Activated CD8-positive, alpha-beta memory T cell treated with anti-CD3 and anti-CD28 coated beads for 48 hours (primary cell): ENCODE measurements at regions not wholly inside any gene's neighbourhood (a gene's known extent, or its start where the extent isn't known, plus 50 kb on each side); places are given as distances from the start of the nearest gene placed in this dataset.
"Not testable (repeated sequence)": the region's sequence is repeated elsewhere in the genome, so short reads cannot be mapped to it uniquely, and the experiment has no call there.

Experiments used
- DNase-seq, 3 experiments: peaks; one replicate each; pipeline ENCODE4 v3.0.0-alpha.2; 2020; ENCODE audit warnings: low read depth in 2 of 3, low spot score in 2 of 3

DNA sequence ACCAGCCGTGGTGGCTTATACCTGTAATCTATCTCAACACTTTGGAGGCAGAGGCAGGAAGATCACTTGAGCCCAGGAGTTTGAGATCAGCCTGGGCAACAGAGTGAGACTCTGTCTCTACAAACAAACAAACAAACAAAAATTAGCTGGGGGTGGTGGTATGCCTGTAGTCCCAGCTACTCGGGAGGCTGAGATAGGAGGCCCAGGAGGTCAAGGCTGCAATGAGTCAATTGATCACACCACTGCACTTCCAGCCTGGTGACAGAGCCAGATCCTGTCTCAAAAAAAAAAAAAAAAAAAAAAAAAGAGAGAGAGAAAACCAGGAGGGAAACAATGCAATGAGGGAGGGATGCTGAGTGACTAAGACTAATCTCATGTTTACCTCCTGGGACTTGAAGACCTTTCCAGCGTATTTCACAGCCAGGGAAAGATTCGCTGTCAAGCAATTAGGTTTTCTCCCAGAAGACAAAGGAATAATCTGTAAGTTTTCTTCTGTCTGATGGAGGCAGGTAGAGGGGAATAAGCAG, 51.1 kb upstream of the MIER3 start:
- DNase-seq, result no peak

DNA sequence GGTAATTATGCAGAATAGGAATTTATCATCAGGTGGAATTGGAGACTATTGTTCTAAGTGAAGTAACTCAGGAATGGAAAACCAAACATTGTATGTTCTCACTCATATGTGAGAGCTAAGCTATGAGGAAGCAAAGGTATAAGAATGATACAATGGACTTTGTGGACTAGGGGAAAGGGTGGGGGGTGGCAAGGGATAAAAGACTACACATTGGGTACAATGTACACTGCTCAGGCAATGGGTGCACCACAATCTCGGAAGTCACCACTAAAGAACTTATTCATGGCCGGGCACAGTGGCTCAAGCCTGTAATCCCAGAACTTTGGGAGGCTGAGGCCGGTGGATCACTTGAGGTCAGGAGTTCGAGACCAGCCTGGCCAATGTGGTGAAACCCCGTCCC, 51.6 kb upstream of the MIER3 start:
- DNase-seq, result not testable (repeated sequence)

DNA sequence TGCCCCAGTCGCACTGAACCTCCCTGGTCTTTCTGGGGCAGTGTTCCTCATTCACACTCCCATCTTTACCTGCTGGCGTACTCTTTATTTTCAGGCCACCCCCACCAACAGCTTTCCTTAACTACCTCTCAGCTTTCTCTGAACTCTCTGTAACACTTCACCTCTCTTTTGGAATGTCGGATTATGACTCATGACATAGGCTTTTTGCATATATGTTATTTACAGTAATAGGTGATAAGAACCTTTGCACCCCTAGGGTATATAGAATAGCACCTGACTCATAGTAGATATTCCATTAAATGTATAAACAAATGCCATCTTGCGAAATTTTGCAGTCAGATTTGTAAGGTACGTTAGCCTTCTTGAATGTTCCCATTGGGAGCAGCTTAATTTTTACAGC, 52.9 kb upstream of the MIER3 start:
- DNase-seq, result no peak

DNA sequence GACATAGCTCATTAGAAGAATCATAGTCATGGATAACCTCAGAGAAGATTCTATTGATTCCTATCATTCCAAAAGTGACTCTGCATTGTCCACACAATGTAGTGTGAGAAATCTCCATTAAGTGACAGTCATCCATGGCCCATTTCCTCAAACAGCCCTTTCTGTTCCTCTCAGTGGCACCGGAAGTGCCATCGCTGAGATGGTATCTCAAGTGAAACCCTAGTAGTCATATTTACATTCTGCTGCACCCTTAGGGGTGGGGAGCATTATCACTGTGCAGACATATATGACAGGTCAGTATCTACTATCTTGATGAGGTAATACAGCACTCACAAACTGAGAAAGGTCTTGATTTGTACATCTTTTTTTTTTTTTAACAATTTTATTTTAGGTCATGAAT, 55.4 kb upstream of the MIER3 start:
- DNase-seq, result no peak

DNA sequence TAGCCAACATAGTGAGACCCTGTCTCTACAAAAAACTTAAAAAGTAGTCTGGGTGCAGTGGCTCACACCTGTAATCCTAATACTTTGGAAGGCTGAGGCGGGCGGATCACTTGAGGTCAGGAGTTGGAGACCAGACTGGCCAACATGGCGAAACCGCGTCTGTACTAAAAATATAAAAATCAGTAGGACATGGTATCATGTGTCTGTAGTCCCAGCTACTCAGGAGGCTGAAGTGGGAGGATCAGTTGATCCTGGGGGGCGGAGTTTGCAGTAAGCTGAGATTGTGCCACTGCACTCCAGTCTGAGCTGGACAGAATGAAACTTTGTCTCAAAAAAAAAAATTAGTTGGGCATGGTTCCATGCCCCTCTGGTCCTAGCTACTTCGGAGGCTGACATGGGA, 57.9 kb upstream of the MIER3 start:
- no peak for DNase-seq

DNA sequence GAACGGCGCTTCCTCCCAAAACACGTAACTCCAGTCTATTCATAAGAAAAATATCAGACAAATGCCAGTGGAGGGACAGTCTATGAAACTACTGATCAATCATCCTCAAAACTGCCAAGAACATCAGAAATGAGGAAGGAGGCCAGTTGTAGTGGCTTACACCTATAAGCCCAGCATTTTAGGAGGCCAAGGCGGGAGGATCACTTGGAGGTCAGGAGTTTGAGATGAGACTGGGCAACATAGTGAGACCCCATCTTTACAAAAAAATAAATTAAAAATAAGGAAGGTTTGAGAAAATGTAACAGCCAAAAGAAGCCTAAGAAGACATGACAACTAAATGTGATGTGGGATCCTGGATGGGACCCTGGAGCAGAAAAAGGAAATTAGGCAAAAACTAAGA, 58.9 kb upstream of the MIER3 start:
- DNase-seq, result no peak

DNA sequence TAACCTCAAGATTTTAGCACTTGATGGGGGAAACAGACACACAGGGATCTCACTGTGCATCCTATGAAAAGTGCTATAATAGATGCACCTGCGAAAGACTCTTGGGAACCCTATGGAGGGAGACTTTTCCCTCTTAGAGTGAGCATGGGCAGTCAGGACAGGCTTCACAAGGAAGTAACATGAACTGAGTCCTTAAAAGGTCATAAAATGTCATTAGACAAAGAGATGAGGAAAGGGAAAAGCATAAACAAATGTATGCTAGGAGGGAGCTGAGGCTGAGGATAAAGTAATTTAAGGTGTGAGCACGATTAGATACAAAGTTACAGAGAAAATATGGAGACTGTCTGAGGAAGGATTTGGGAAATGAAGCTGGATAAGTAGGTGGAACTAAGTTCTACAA, 60.6 kb upstream of the MIER3 start:
- DNase-seq, result no peak

DNA sequence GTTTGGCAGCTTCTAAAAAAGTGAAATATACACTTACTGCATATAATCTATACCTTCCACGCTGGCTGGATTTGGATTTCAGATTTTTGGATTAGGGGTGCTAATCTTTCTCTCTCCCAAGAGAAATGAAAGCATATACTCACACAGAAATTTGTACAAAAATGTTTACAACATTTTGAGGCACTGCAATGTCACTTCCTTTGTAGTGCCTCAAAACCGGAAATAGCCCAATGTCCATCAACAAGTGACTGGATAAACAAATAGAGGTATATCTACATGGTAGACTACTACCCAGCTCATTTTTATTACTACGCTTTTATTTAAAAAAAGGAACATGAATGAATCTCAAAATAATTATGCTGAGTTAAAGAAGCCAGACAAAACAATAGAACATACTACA, 74.0 kb upstream of the MIER3 start:
- no peak for DNase-seq

DNA sequence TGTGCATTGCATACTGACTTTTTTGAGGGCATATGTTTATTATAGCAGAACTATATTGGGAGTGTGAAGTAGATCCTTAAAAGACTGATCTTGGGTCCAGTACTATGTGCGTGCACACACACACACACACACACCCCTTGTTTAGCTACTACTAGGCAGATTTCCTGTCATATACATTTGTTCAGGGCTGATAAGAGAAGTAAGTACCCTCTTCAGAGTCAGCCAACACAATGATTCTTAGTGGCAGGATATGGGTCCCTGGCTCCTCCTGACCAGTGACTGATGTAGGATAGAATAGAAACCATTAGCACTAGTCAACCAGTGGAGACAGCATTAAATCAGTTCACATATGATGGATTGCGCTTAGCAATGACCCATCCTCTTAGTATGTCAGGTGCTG, 76.2 kb upstream of the MIER3 start:
- no peak for DNase-seq

DNA sequence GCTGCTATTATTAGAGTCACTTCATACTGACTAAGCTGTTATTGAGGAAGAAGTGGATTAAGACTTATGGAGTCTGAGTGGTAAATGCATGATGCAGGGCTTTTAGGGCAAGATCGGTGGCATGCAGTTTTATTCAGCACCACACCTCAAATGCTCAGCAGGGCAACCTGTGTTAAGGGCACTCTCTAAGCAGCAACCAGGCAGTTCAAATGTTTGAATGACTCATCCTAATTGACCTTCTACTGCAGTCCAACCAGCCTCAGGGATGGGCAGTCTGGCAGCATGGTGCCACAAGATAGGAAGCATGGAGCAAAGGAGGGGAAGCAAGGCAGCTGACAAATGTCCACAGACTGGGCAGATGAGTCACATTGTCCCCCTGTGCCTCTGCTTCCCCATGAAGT, 80.2 kb upstream of the MIER3 start:
- no peak for DNase-seq

DNA sequence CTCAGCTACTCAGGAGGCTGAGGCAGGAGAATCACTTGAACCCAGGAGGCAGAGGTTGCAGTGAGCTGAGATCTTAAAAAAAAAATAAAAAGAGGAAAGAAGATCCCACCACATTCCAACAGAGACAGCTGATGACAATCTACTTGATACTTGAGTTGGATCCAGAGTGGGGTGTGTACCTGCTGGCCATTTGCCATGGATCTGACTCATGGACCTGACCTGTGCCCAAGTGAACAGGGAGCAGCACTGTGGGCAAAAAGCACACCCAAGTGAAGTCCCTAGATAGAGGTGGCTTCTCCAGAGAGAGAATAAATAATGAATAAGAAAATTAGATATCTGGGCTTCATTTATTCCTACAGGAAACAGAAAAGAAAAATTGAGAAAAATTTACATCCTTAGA, 81.2 kb upstream of the MIER3 start:
- DNase-seq, result no peak

DNA sequence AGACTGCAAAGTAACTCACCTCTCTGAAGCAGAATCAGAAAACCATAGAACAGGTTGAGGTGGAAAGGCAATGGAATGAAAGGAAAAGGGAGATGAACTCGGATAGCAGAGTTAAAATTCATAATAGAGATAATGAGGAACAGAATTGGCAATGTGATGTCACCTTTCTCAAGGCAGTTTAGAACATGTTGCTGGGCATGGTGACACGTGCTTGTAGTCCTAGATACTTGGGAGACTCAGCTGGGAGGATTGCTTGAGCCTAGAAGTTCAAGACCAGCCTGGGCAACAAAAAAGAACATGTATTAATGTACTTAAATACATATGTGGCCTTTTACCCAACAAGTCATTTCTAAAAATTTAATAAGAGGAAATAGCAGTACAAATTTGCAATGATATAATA, 81.6 kb upstream of the MIER3 start:
- DNase-seq, result no peak

DNA sequence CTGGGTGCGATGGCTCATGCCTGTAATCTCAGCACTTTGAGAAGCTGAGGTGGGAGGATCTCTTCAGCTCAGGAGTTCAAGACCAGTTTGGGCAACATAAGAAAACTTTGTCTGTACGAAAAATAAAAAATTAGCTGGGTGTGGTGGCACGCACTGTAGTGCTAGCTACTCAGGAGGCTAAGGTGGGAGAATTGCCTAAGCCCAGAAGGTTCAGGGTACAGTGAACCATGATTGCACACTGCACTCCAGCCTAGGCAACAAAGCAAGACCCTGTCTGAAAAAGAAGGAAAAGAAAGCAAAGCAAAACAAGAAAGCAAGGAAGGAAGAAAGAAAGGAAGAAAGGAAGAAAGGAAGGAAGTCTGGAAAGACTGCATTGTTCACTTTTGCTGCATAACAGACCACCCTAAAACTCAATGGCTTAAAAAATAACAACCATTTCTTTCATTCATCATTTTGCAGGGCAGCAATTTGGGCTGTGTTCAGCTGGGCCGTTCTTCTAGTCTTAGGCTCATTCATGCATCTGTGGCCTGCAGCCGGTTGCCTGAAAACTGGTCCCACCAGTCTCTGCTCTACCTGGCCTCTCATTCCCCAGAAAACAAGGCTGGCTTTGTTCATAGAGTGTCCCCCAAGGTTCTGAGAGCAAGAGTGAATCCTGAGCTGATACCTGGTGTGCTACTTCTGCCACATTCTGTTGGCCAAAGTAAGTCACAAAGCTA, 82.4 kb upstream of the MIER3 start:
- DNase-seq, result no peak

DNA sequence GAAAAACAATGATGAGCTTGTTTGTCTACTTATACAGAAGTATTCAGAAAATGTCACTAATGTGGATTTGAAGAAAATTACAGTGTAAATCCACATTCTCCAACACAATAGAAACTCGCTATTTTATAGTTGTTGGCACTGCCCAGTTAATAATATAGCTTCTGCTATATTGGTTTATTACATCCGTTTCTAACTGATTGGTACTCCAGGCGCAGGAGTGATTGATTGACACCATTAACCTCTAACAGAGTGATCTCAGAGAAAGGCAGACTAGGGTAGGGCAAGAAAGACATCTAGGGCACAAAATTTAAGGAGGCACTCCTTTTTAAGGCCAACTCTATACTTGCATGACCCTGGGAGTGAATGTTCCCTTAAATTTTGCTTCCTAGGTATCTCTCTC, 84.0 kb upstream of the MIER3 start:
- DNase-seq, result no peak

DNA sequence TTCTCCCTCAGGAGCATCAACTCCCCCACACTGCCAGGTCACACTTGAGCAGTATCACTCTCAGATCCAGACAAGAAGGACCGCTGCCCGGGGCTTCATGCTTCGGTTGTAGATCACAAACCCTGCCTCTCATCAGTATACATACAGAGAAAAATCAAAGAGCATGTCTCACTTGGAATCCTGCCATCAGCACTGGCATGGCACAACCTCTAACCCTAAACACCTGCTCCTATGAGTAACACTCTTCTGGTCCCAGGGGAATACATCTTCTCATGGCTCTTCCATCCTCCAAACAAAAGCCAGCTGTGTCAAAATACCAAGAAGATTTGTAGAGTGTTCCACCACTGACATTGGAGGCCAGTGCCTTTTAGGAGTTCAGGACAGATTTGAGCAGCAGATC, 84.8 kb upstream of the MIER3 start:
- no peak for DNase-seq

DNA sequence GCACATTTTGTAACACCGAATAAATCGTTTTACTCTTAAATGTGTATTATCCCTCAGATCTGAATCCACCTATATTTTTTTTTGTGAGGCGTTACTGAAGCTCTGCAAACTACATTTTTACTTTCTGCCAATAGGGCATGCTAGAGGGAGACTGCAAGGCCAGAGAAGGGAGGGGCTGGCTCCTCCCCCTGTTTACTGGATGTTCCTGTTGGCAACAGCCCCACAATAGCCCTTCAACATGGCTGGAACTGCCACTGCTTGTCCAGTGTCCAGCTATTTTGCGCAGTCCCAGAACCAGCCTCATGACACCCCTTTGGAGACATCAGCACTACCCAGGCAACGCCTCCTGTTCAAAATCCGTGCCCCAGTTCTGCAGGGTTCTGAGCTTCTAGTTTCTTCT, 85.4 kb upstream of the MIER3 start:
- DNase-seq, result no peak

DNA sequence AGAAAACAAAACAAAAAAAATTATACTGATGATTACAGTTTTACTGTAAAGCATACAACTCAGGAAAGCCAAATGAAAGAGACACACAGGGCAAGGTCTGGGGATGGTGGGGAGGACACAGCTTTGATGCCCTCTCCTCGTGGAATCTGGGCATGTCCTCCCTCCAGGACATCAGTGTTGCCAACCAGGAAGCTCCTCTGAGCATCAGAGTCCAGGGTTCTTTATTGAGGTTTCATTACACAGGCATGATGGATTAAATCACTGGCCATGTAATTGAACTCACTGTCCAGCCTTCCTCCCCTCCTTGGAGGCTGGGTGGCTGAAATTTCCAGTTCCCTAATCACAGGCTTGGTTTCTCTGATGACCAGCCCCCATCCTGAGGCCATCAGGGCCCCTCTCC, 89.6 kb upstream of the MIER3 start:
- no peak for DNase-seq

DNA sequence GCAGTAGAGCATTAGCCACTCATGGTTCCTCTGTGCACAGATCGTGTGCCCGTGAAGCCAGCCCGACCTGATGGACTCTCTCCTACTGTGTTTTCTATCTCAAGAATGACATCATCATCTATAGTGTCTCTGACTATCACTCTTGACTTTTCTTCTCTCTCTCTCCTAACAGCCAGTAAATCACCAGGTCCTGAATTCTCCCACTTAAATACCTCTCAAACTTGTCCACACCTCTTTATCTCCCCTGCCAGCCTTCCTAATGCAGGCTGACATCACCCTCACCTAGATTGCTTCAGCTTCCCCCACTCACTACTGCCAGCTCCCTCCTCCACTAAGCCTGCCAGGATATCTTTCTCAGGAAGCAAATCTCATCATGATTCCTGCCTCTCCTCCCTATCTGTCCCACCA, 90.6 kb upstream of the MIER3 start:
- no peak for DNase-seq

DNA sequence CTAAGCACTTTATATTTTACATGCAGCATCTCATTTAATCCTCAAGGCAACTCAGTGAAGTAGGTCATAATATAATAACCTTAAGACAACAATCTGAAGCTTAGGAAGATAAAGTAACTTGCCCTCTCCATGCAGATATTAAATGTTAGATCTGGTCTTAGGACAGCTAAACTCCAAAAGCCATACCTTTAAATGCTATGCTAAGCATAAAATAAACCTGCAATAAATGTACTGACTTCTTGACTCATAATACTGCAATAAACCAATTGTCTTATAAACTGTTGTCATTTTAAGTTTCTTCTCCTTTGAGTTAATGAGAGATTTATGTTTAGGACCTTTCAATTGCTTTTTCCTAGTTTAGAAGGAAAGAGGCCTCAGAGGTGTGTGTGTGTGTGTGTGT, 102.2 kb upstream of the MIER3 start:
- no peak for DNase-seq

DNA sequence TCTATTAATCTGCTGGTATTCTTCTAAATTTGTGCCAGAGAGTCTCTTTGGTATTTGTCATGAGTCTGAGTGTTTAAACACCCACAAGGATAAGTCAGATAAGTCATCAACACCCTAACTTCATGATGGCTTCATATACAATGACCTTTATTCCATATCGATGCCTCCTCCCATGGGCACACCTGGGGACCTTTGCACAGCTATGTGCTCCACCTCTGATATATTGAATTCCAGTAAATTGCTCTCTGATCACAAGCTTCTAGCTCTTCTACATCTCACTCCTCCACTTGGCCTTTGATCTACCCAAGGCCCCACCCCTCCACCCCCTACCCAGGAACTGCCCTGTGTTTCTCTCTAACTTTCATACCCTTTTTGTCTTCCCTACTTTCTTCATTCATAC, 102.7 kb upstream of the MIER3 start:
- DNase-seq, result no peak

DNA sequence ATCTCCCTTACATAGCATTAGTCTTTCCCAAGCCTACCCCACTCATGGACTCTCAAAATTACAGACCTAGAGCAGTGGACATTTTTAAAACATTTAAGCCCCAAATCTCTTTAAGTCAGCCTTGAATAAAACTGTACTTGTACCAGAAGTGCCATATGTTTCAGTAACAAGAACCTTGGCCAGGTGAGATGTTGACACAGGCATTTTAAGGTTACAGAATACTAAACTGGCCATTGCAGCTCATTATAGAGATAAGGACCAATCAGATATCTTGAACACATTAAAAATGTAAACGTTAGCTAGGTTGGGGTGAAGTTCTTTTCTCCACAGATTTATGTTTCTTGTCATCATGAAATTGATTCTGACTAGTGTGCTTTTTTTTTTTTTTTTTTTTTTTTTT, 103.8 kb upstream of the MIER3 start:
- no peak for DNase-seq

DNA sequence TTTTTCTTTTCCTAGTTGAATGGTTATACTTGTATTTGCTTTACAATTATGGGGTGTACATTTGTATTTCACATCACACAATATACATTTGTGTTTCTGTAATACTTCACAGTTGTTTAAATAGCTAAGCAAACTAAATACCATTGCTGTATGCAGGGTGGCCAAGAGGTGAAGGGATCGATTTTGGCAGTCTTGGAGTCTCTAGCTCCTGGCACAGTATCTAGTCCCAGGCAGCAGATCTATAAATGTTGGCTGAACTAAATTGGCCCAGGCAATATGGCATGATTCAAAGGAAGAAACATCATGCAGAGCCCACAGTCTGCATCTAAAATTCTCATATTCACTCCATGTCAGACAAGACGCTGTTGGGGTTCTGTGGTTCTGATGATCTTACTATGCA, 110.1 kb upstream of the GPBP1 start:
- no peak for DNase-seq

DNA sequence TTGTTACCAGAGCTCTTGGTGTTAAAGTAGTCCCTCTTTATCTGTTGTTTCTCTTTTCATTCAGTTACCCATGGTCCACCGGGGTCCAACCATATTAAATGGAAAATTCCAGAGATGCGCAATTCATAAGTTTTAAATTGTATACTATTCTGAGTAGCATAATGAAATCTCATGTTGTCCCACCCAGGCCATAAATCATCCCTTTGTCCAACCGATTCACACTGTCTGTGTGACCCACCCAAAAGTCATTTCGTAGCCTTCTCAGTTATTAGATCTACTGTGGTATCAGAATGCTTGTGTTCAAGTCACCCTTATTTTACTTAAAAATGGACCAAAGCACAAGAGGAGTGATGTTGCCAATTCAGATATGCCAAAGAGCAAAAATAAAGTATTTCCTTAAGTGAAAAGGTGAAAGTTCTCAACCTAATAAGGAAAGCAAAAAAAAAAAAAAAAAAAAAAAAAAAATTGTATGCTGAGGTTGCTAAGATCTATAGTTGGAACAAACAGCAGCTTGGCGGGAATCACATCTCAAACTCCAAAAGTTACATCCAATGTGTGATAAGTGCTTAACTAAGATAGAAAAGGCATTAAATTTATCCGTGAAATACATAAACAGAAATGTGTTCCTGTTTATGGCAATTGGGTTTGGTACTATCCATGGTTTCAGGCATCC, 106.8 kb upstream of the GPBP1 start:
- no peak for DNase-seq
